K562 (cell line): ENCODE measurements at regions not wholly inside any gene's neighbourhood (a gene's known extent, or its start where the extent isn't known, plus 50 kb on each side); places are given as distances from the start of the nearest gene placed in this dataset.

Source experiments
- ATAC-seq: fragments of 200-7000 bp; cut with Tn5 transposase; 3 replicates; pipeline ENCODE4 v1.9.1; 2020; ENCODE audit warnings: moderate library complexity
- BruUV-seq: library from RNA; stranded (reverse); fragments of 400-500 nt; replicated peaks from 2 replicates; lab custom pipeline; 2021; lab: Mats Ljungman, UMichigan
- CTCF ChIA-PET: fragments of 300-600 bp; formaldehyde crosslinking; extraction: SDS; loops from one replicate; lab custom pipeline; 2021; ENCODE audit warnings: low intra/inter-chr PET ratio; lab: Yijun Ruan, JAX
- POLR2A ChIA-PET: fragments of 300-600, 350-650 bp; sonication (Branson Sonifier 250); formaldehyde crosslinking; extraction: SDS; loops from one replicate; lab custom pipeline; 2021; ENCODE audit warnings: antibody characterized with exemption, inconsistent platforms; lab: Yijun Ruan, JAX
- DNase-seq, 4 experiments: peaks; one replicate each; pipeline versions ENCODE4 v3.0.0 to v3.0.0-alpha.2; 2011 to 2018; ENCODE audit warnings: low spot score in 3 of 4, mixed read lengths in 3 of 4; ENCODE audit errors: extremely low read depth in 1 of 4
- FAIRE-seq: peaks from 2 replicates; lab custom pipeline; 2011; peaks lifted over from hg19 to GRCh38; lab: Jason Lieb, UNC
- H2AFZ ChIP-seq: 2 replicates; pipeline ENCODE4 v1.6.0; 2011; ENCODE audit warnings: low read depth, low read length, control low read depth, inconsistent platforms
- H3K27ac ChIP-seq: fragments of 200-600 bp; 3 replicates; pipeline ENCODE4 v1.8.0; 2011; ENCODE audit warnings: low read depth, mild to moderate bottlenecking, control low read depth, inconsistent platforms, low read length, moderate library complexity, mixed read lengths; ENCODE audit errors: extremely low read depth
- H3K27me3 ChIP-seq, 2 experiments: fragments of 300-600 bp in 1 of 2; 2 replicates in 1 of 2; 3 replicates in 1 of 2; pipeline versions ENCODE4 v1.6.0 to v1.8.0; 2011; ENCODE audit warnings: inconsistent platforms in 2 of 2, low read length in 2 of 2, mild to moderate bottlenecking in 1 of 2, mixed read lengths in 1 of 2, moderate library complexity in 1 of 2; ENCODE audit not compliant: control insufficient read depth in 2 of 2, insufficient read depth in 2 of 2
- H3K36me3 ChIP-seq: fragments of 300-600 bp; 3 replicates; pipeline ENCODE4 v1.8.0; 2011; ENCODE audit warnings: mild to moderate bottlenecking, low read length, inconsistent platforms; ENCODE audit not compliant: control insufficient read depth, insufficient read depth
- H3K4me1 ChIP-seq, 2 experiments: fragments of 200-600 bp in 1 of 2; replicated peaks in 1 of 2; 2 replicates in 1 of 2; 3 replicates in 1 of 2; pipeline versions ENCODE4 v1.5.1 to v1.8.0; 2011; ENCODE audit warnings: inconsistent platforms in 2 of 2, low read length in 2 of 2, mild to moderate bottlenecking in 1 of 2, mixed read lengths in 1 of 2, moderate library complexity in 1 of 2; ENCODE audit not compliant: control insufficient read depth in 2 of 2, insufficient read depth in 2 of 2
- H3K4me2 ChIP-seq: 2 replicates; pipeline ENCODE4 v1.6.1; 2011; ENCODE audit warnings: low read length, control low read depth, inconsistent platforms, mixed read lengths; ENCODE audit not compliant: insufficient read depth
- H3K4me3 ChIP-seq: fragments of 200-600 bp; sonication (generic), shearing (Covaris generic); 2 replicates; pipeline ENCODE4 v1.5.1; 2016; ENCODE audit warnings: control low read depth, inconsistent platforms
- H3K79me2 ChIP-seq: fragments of 200-600 bp; 3 replicates; pipeline ENCODE4 v1.8.0; 2011; ENCODE audit warnings: low read length, inconsistent platforms; ENCODE audit not compliant: control insufficient read depth, insufficient read depth
- H3K9ac ChIP-seq, 2 experiments: 2 replicates each; pipeline versions ENCODE4 v1.6.0 to v1.6.1; 2011; ENCODE audit warnings: low read depth in 2 of 2, low read length in 2 of 2, control low read depth in 1 of 2, inconsistent platforms in 1 of 2, mild to moderate bottlenecking in 1 of 2, mixed read lengths in 1 of 2; ENCODE audit not compliant: insufficient read depth in 1 of 2
- H3K9me1 ChIP-seq: one replicate; pipeline ENCODE4 v1.6.0; 2011; ENCODE audit warnings: inconsistent platforms, mild to moderate bottlenecking, low read length, moderate library complexity; ENCODE audit not compliant: control insufficient read depth, insufficient read depth
- H3K9me3 ChIP-seq: replicated peaks from 2 replicates; pipeline ENCODE4 v1.5.1; 2011; ENCODE audit warnings: low read depth, low read length, inconsistent platforms; ENCODE audit not compliant: control insufficient read depth, insufficient read depth
- H4K20me1 ChIP-seq: replicated peaks from 2 replicates; pipeline ENCODE4 v1.6.1; 2011; ENCODE audit warnings: low read length, inconsistent platforms, mixed read lengths; ENCODE audit not compliant: control insufficient read depth, insufficient read depth
- HSF4 ChIP-seq: fragments of 250-450 bp; sonication (Bioruptor Pico); IDR thresholded peaks from 2 replicates; pipeline ENCODE4 v2.1.2; 2022; ENCODE audit warnings: mild to moderate bottlenecking, moderate library complexity, borderline replicate concordance
- KDM4B ChIP-seq, 2 experiments: fragments of 450-650 bp in 1 of 2; sonication (generic) in 1 of 2; IDR thresholded peaks; 2 replicates each; pipeline ENCODE4 v1.6.1; 2016 to 2017; ENCODE audit warnings: borderline replicate concordance in 2 of 2, antibody characterized with exemption in 1 of 2, low read depth in 1 of 2, mild to moderate bottlenecking in 1 of 2
- PKNOX1 ChIP-seq: fragments of 450-650 bp; IDR thresholded peaks from 2 replicates; pipeline ENCODE4 v1.6.1; 2016
- TAF15 ChIP-seq: fragments of 200-400 bp; formaldehyde crosslinking; IDR thresholded peaks from 2 replicates; pipeline ENCODE4 v1.6.1; 2017; ENCODE audit warnings: mild to moderate bottlenecking, low read depth, low read length, moderate library complexity
- WGBS: fragments of 100-300 bp; shearing (Covaris generic); methylation state at CpG from one replicate; pipeline ENCODE4 v1.1.6; 2016; ENCODE audit warnings: low coverage, mixed read lengths; ENCODE audit not compliant: insufficient coverage; ENCODE audit errors: missing lambda C conversion rate; 5-methylcytosine and 5-hydroxymethylcytosine counted together
- in situ Hi-C: fragments of 300-500 bp; cut with MboI; formaldehyde crosslinking; loops from 4 replicates; pipeline ENCODE4 v1.15.0; 2018; ENCODE audit warnings: inconsistent platforms, mixed read lengths
- intact Hi-C: fragments of 100-400 bp; cut with micrococcal nuclease; formaldehyde crosslinking; loops from 2 replicates; pipeline ENCODE4 v1.14.2; 2022
- TF ChIP-seq, protein P1 (sequence below), 2 experiments: fragments of 450-650 bp in 1 of 2; sonication (generic) in 1 of 2; formaldehyde crosslinking in 1 of 2; IDR thresholded peaks in 1 of 2; conservative IDR thresholded peaks in 1 of 2; 2 replicates each; pipeline versions ENCODE4 v1.6.1 to v1.8.1; 2016 to 2023; ENCODE audit warnings: mild to moderate bottlenecking in 2 of 2, moderate library complexity in 2 of 2, inconsistent platforms in 1 of 2, missing genetic modification reagents in 1 of 2

DNA sequence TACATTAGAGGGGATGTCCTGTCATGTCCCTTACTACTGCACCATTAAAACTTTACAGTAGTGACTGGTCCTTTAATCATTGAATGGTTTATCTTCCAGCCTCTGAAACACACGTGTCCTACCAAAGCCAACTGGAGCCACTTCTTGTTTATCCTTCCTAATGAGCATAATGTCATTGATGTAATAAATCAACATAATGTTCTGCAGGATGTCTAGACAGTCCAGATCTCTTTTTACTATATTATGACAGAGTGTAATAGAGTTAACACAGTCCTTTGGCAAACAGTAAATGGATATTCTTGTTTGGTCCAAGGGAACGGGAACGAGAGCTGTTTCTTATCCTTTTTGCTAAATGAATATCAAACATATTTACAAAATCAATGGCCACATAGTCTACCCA lies 88.1 kb upstream of the PTPRD start:
- no TSS peak for BruUV-seq
- Histone ChIP-seq H3K9me3 (no peaks in the 10 kb centered on the region), H3K4me1 (no peaks in the 10 kb centered on the region), H3K9ac (no peak overlapping the region), H4K20me1 (no peaks in the 10 kb centered on the region), H3K27ac (no peak overlapping the region), H3K36me3 (no peaks in the 10 kb centered on the region), H3K4me3 (no peak overlapping the region), H3K9me1 (no peaks in the 10 kb centered on the region), H3K27me3 (no peaks in the 10 kb centered on the region), H2AFZ (no peak overlapping the region)
- intact Hi-C loops (no loop called here), in situ Hi-C loops (no loop called here)
- FAIRE-seq (no peak), DNase-seq (no peak)
- 0% methylated on average over 3 of the region's 3 CpGs for WGBS
- TF ChIP-seq KDM4B (IDR thresholded peaks at IDR 0.05; ENCODE audit: borderline replicate concordance in 2 of 2, low read depth in 1 of 2), result no peak
- TF ChIP-seq TAF15, result no peak
- TF ChIP-seq HSF4 (CRISPR knock-in tag), result no peak
- no peak for TF ChIP-seq PKNOX1
- TF ChIP-seq, protein P1, sequence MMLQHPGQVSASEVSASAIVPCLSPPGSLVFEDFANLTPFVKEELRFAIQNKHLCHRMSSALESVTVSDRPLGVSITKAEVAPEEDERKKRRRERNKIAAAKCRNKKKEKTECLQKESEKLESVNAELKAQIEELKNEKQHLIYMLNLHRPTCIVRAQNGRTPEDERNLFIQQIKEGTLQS (IDR thresholded peaks at IDR 0.05), result no peak
- TF ChIP-seq, protein P1 (CRISPR knock-in tag; conservative IDR thresholded peaks at IDR 0.05), result no peak
- TF ChIP-seq, all 486 proteins: peak for 0
- CTCF ChIA-PET, result no interaction called here
- no peak for ATAC-seq
- POLR2A ChIA-PET, result no interaction called here
- no peaks in the 10 kb centered on the region for H3K79me2 ChIP-seq
- no peak overlapping the region for H3K4me2 ChIP-seq
